ENCODE measurements at regions not wholly inside any gene's neighbourhood (a gene's known extent, or its start where the extent isn't known, plus 50 kb on each side); places are given as distances from the start of the nearest gene placed in this dataset.

DNA sequence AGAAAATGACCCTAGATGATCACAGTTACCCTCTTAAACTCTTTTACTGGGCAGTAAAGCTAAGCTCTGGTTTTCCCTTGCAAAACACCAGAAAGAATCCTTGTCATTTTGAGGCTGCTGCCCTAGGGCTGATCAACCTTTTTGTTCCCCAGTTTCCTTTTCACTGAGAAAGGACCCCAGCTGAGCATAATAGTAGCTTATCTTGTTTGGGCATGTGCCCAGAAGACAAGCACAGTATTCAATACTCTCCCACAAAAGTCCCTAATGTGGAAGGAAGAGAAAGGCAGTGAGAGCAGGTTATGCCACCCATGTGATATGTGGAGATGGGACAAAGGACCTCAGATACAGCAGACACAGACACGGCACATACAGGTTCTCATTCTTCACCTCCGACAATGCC is 332.6 kb upstream of the TMPO start:
- TF ChIP-seq, protein P1, sequence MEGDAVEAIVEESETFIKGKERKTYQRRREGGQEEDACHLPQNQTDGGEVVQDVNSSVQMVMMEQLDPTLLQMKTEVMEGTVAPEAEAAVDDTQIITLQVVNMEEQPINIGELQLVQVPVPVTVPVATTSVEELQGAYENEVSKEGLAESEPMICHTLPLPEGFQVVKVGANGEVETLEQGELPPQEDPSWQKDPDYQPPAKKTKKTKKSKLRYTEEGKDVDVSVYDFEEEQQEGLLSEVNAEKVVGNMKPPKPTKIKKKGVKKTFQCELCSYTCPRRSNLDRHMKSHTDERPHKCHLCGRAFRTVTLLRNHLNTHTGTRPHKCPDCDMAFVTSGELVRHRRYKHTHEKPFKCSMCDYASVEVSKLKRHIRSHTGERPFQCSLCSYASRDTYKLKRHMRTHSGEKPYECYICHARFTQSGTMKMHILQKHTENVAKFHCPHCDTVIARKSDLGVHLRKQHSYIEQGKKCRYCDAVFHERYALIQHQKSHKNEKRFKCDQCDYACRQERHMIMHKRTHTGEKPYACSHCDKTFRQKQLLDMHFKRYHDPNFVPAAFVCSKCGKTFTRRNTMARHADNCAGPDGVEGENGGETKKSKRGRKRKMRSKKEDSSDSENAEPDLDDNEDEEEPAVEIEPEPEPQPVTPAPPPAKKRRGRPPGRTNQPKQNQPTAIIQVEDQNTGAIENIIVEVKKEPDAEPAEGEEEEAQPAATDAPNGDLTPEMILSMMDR (IDR thresholded peaks at IDR 0.05): no peak
- TF ChIP-seq POLR2A (IDR thresholded peaks at IDR 0.05): no peak
- no peak for TF ChIP-seq POLR2AphosphoS5 (IDR thresholded peaks at IDR 0.05)
